Endothelial cell of umbilical vein (primary cell): ENCODE measurements at regions not wholly inside any gene's neighbourhood (a gene's known extent, or its start where the extent isn't known, plus 50 kb on each side); places are given as distances from the start of the nearest gene placed in this dataset.

ENCODE experiments used
- BruUV-seq: library from RNA; stranded (reverse); fragments of 400-500 nt; replicated peaks from 2 replicates; lab custom pipeline; 2021; lab: Mats Ljungman, UMichigan
- CTCF ChIA-PET: fragments of 300-600, 350-600 bp; sonication (Branson Sonifier 250); formaldehyde crosslinking; loops from one replicate; lab custom pipeline; 2021; ENCODE audit warnings: antibody characterized with exemption, inconsistent platforms; lab: Charles Lee
- POLR2A ChIA-PET: fragments of 300-600, 350-600 bp; sonication (Branson Sonifier 250); formaldehyde crosslinking; loops from one replicate; lab custom pipeline; 2021; ENCODE audit warnings: antibody characterized with exemption, inconsistent platforms; lab: Charles Lee
- DNase-seq: peaks from one replicate; pipeline ENCODE4 v3.0.0-alpha.2; 2011; ENCODE audit warnings: low read depth, low spot score
- FAIRE-seq: peaks from 2 replicates; lab custom pipeline; 2011; peaks lifted over from hg19 to GRCh38; lab: Jason Lieb, UNC
- H2AFZ ChIP-seq: 2 replicates; pipeline ENCODE4 v1.6.0; 2012; ENCODE audit warnings: low read depth, low read length, control low read depth, inconsistent platforms
- H3K27ac ChIP-seq: 2 replicates; pipeline ENCODE4 v1.5.1; 2011; ENCODE audit warnings: low read depth, mild to moderate bottlenecking, control low read depth, low read length, moderate library complexity; ENCODE audit not compliant: insufficient read depth
- H3K27me3 ChIP-seq, 2 experiments: 2 replicates each; pipeline versions ENCODE4 v1.6.0 to v1.6.1; 2011; ENCODE audit warnings: low read length in 2 of 2, mixed read lengths in 1 of 2; ENCODE audit not compliant: control insufficient read depth in 2 of 2, insufficient read depth in 2 of 2
- H3K36me3 ChIP-seq, 2 experiments: 2 replicates in 1 of 2; 3 replicates in 1 of 2; pipeline ENCODE4 v1.5.1; 2011; ENCODE audit warnings: low read length in 2 of 2, mild to moderate bottlenecking in 1 of 2, moderate library complexity in 1 of 2; ENCODE audit not compliant: control insufficient read depth in 2 of 2, insufficient read depth in 2 of 2; ENCODE audit errors: extremely low read depth in 1 of 2
- H3K4me1 ChIP-seq: 3 replicates; pipeline ENCODE4 v1.5.1; 2011; ENCODE audit warnings: mild to moderate bottlenecking, low read length; ENCODE audit not compliant: control insufficient read depth, insufficient read depth; ENCODE audit errors: extremely low read depth
- H3K4me2 ChIP-seq: 2 replicates; pipeline ENCODE4 v1.6.1; 2011; ENCODE audit warnings: low read length, control low read depth, mixed read lengths; ENCODE audit not compliant: insufficient read depth
- H3K4me3 ChIP-seq, 3 experiments: fragments of 200-600 bp in 1 of 3; sonication (generic), shearing (Covaris generic) in 1 of 3; replicated peaks in 1 of 3; 2 replicates each; pipeline ENCODE4 v1.5.1; 2011 to 2016; ENCODE audit warnings: control low read depth in 3 of 3, low read length in 3 of 3, mild to moderate bottlenecking in 2 of 3, inconsistent platforms in 1 of 3, low read depth in 1 of 3, moderate library complexity in 1 of 3; ENCODE audit not compliant: insufficient read depth in 1 of 3
- H3K79me2 ChIP-seq: 2 replicates; pipeline ENCODE4 v1.6.0; 2012; ENCODE audit warnings: low read length, inconsistent platforms; ENCODE audit not compliant: control insufficient read depth, insufficient read depth
- H3K9ac ChIP-seq: replicated peaks from 2 replicates; pipeline ENCODE3; 2011; ENCODE audit warnings: low read length, control low read depth; ENCODE audit not compliant: insufficient read depth; ENCODE audit errors: extremely low read depth
- H3K9me1 ChIP-seq: replicated peaks from 3 replicates; pipeline ENCODE4 v1.6.0; 2011; ENCODE audit warnings: mild to moderate bottlenecking, low read length; ENCODE audit not compliant: control insufficient read depth, insufficient read depth; ENCODE audit errors: extremely low read depth
- H3K9me3 ChIP-seq: replicated peaks from 2 replicates; pipeline ENCODE4 v1.5.1; 2012; ENCODE audit warnings: low read length, inconsistent platforms; ENCODE audit not compliant: control insufficient read depth, insufficient read depth
- H4K20me1 ChIP-seq: replicated peaks from 2 replicates; pipeline ENCODE3; 2011; ENCODE audit warnings: mild to moderate bottlenecking, low read length; ENCODE audit not compliant: control insufficient read depth, insufficient read depth; ENCODE audit errors: extremely low read depth
- CTCF ChIP-seq, 2 donors: IDR thresholded peaks; 1 replicate in 1 of 2; 2 replicates in 1 of 2; pipeline ENCODE4 v1.5.1; 2011; ENCODE audit warnings: low read length in 2 of 2, mild to moderate bottlenecking in 2 of 2, moderate library complexity in 2 of 2, control low read depth in 1 of 2, inconsistent platforms in 1 of 2, low read depth in 1 of 2; ENCODE audit not compliant: insufficient read depth in 1 of 2; ENCODE audit errors: extremely low read depth in 1 of 2
- EZH2 ChIP-seq: IDR thresholded peaks from 2 replicates; pipeline ENCODE4 v1.6.1; 2012; ENCODE audit warnings: borderline replicate concordance, low read depth, mild to moderate bottlenecking, moderate library complexity, low read length, inconsistent platforms; ENCODE audit not compliant: severe bottlenecking
- FOS ChIP-seq: IDR thresholded peaks from 2 replicates; pipeline ENCODE4 v1.6.1; 2011; ENCODE audit warnings: mild to moderate bottlenecking, low read length, moderate library complexity, borderline replicate concordance; ENCODE audit not compliant: insufficient read depth
- GATA2 ChIP-seq: IDR thresholded peaks from 2 replicates; pipeline ENCODE4 v1.7.0; 2011; ENCODE audit warnings: low read depth, mild to moderate bottlenecking, moderate library complexity, mixed read lengths, low read length; ENCODE audit not compliant: insufficient read length, insufficient read depth
- JUN ChIP-seq: IDR thresholded peaks from 2 replicates; pipeline ENCODE4 v1.6.1; 2011; ENCODE audit warnings: borderline replicate concordance, low read depth; ENCODE audit not compliant: insufficient read length, insufficient read depth
- MAX ChIP-seq: IDR thresholded peaks from 2 replicates; pipeline ENCODE4 v1.6.1; 2011; ENCODE audit not compliant: insufficient read depth, insufficient read length
- POLR2A ChIP-seq: IDR thresholded peaks from 2 replicates; pipeline ENCODE4 v1.6.1; 2012; ENCODE audit warnings: low read depth, mild to moderate bottlenecking, control low read depth, low read length
- POLR2AphosphoS5 ChIP-seq: IDR thresholded peaks from 2 replicates; pipeline ENCODE4 v1.6.1; 2012; ENCODE audit warnings: low read depth, mild to moderate bottlenecking, control low read depth, low read length, moderate library complexity; ENCODE audit not compliant: insufficient read depth
- dilution Hi-C: fragments of 300-500 bp; cut with MboI; formaldehyde crosslinking; loops from one replicate; pipeline ENCODE4 v1.15.0; 2019; ENCODE audit warnings: low sequenced_read_pairs; ENCODE audit not compliant: extremely low pct_ligation_motif_present
- intact Hi-C: fragments of 100-400 bp; cut with micrococcal nuclease; formaldehyde crosslinking; loops from one replicate; pipeline ENCODE4 v1.10.0; 2022

GRCh38 chr7:153912211-153912610, 140.0 kb upstream of the DPP6 start:
- Histone ChIP-seq H3K4me2 (no peak overlapping the region), H3K4me1 (no peaks in the 10 kb centered on the region), H2AFZ (no peak overlapping the region), H3K9me1 (no peaks in the 10 kb centered on the region), H3K4me3 (no peak overlapping the region), H4K20me1 (no peaks in the 10 kb centered on the region), H3K9me3 (peaks cover 15% of the 10 kb centered on the region), H3K27me3 (no peaks in the 10 kb centered on the region), H3K79me2 (no peaks in the 10 kb centered on the region), H3K36me3 (no peaks in the 10 kb centered on the region), H3K9ac (no peak overlapping the region), H3K27ac (no peak overlapping the region)
- DNase-seq (no peak), FAIRE-seq (no peak)
- no TSS peak for BruUV-seq
- TF ChIP-seq JUN: no peak
- no peak for TF ChIP-seq POLR2A
- TF ChIP-seq CTCF (IDR thresholded peaks at IDR 0.05; ENCODE audit: extremely low read depth in 1 of 2, insufficient read depth in 1 of 2, low read depth in 1 of 2, low read length in 2 of 2): no peak
- TF ChIP-seq MAX: no peak
- TF ChIP-seq FOS: no peak
- TF ChIP-seq GATA2: no peak
- no peak for TF ChIP-seq EZH2
- TF ChIP-seq POLR2AphosphoS5: no peak
- dilution Hi-C loops: no loop called here
- ChIA-PET POLR2A (no interaction called here), CTCF (no interaction called here)
- intact Hi-C loops: no loop called here
